Caco-2 (cell line): ENCODE measurements at regions not wholly inside any gene's neighbourhood (a gene's known extent, or its start where the extent isn't known, plus 50 kb on each side); places are given as distances from the start of the nearest gene placed in this dataset.

Experiments
- BruUV-seq: library from RNA; stranded (reverse); fragments of 400-500 nt; replicated peaks from 2 replicates; lab custom pipeline; 2021; lab: Mats Ljungman, UMichigan
- CTCF ChIA-PET: fragments of 300-600 bp; sonication (Branson Sonifier 250); formaldehyde crosslinking; loops from one replicate; lab custom pipeline; 2022; ENCODE audit warnings: antibody characterized with exemption; lab: Charles Lee
- POLR2A ChIA-PET: fragments of 300-600 bp; sonication (Branson Sonifier 250); formaldehyde crosslinking; loops from one replicate; lab custom pipeline; 2022; ENCODE audit warnings: antibody characterized with exemption; lab: Charles Lee
- DNase-seq, 2 experiments: peaks; one replicate each; pipeline versions ENCODE4 v3.0.0 to v3.0.0-alpha.2; 2020 to 2022
- H3K27me3 ChIP-seq: replicated peaks from 2 replicates; pipeline ENCODE4 v1.6.0; 2011; ENCODE audit warnings: low read length; ENCODE audit not compliant: control insufficient read depth, insufficient read depth
- H3K36me3 ChIP-seq: 2 replicates; pipeline ENCODE4 v1.5.1; 2011; ENCODE audit warnings: low read length; ENCODE audit not compliant: control insufficient read depth, insufficient read depth
- H3K4me1 ChIP-seq: fragments of 250-450 bp; sonication (Bioruptor Pico); 2 replicates; pipeline ENCODE4 v1.5.1; 2020; ENCODE audit warnings: mild to moderate bottlenecking
- H3K4me3 ChIP-seq: 2 replicates; pipeline ENCODE4 v1.5.1; 2011; ENCODE audit warnings: low read depth, mild to moderate bottlenecking, control low read depth, low read length
- H3K9me3 ChIP-seq: fragments of 250-450 bp; sonication (Bioruptor Pico); 2 replicates; pipeline ENCODE4 v1.5.1; 2020; ENCODE audit warnings: mild to moderate bottlenecking, moderate library complexity
- H3K27ac Mint-ChIP-seq: one replicate; pipeline ENCODE4 v1.8.0; 2022; ENCODE audit warnings: mixed read lengths; ENCODE audit not compliant: unreplicated experiment
- H3K27me3 Mint-ChIP-seq: one replicate; pipeline ENCODE4 v1.8.0; 2022; ENCODE audit warnings: mixed read lengths; ENCODE audit not compliant: insufficient read depth, unreplicated experiment
- H3K36me3 Mint-ChIP-seq: one replicate; pipeline ENCODE4 v1.8.0; 2022; ENCODE audit warnings: mild to moderate bottlenecking, mixed read lengths; ENCODE audit not compliant: insufficient read depth, unreplicated experiment
- H3K4me1 Mint-ChIP-seq: one replicate; pipeline ENCODE4 v1.8.0; 2022; ENCODE audit warnings: low read depth, mixed read lengths; ENCODE audit not compliant: unreplicated experiment
- H3K4me3 Mint-ChIP-seq: one replicate; pipeline ENCODE4 v1.8.0; 2022; ENCODE audit warnings: mild to moderate bottlenecking, moderate library complexity, mixed read lengths; ENCODE audit not compliant: unreplicated experiment
- H3K9me3 Mint-ChIP-seq: one replicate; pipeline ENCODE4 v1.8.0; 2022; ENCODE audit warnings: mixed read lengths; ENCODE audit not compliant: unreplicated experiment
- CTCF ChIP-seq, 2 experiments: fragments of 200-600 bp in 1 of 2; IDR thresholded peaks; 1 replicate in 1 of 2; 2 replicates in 1 of 2; pipeline versions ENCODE4 v1.5.1 to v1.8.0; 2011 to 2022; ENCODE audit warnings: antibody characterized with exemption in 1 of 2, control low read depth in 1 of 2, inconsistent platforms in 1 of 2, low read depth in 1 of 2, low read length in 1 of 2, mild to moderate bottlenecking in 1 of 2, moderate library complexity in 1 of 2; ENCODE audit not compliant: insufficient read depth in 1 of 2, severe bottlenecking in 1 of 2, unreplicated experiment in 1 of 2
- intact Hi-C: fragments of 100-400 bp; cut with micrococcal nuclease; formaldehyde crosslinking; loops from one replicate; pipeline ENCODE4 v1.10.0; 2022; ENCODE audit not compliant: unreplicated experiment

GRCh38 chr6:170022827-170023619 lies 267.9 kb downstream of the DLL1 start:
- ChIA-PET POLR2A (no interaction called here), CTCF (no interaction called here)
- intact Hi-C loops, result no loop called here
- no peaks in the 10 kb centered on the region for H3K36me3 Mint-ChIP-seq
- H3K4me3 Mint-ChIP-seq, result no peak overlapping the region
- DNase-seq, result no peak
- H3K27me3 Mint-ChIP-seq, result no peaks in the 10 kb centered on the region
- Histone ChIP-seq H3K36me3 (no peaks in the 10 kb centered on the region), H3K4me1 (peaks cover 32% of the 10 kb centered on the region), H3K27me3 (no peaks in the 10 kb centered on the region), H3K4me3 (no peak overlapping the region), H3K9me3 (no peaks in the 10 kb centered on the region)
- H3K4me1 Mint-ChIP-seq, result peaks cover 15% of the 10 kb centered on the region
- BruUV-seq, result no TSS peak
- no peak overlapping the region for H3K27ac Mint-ChIP-seq
- no peak for TF ChIP-seq CTCF (IDR thresholded peaks at IDR 0.05; ENCODE audit: insufficient read depth in 1 of 2, low read depth in 1 of 2, low read length in 1 of 2, severe bottlenecking in 1 of 2, unreplicated experiment in 1 of 2)
- peaks cover 7% of the 10 kb centered on the region for H3K9me3 Mint-ChIP-seq

- no peaks in the 10 kb centered on the region for H3K9me3 ChIP-seq
- no peaks in the 10 kb centered on the region for H3K27me3 ChIP-seq
- TF ChIP-seq CTCF (IDR thresholded peaks at IDR 0.05; ENCODE audit: insufficient read depth in 1 of 2, low read depth in 1 of 2, low read length in 1 of 2, severe bottlenecking in 1 of 2, unreplicated experiment in 1 of 2), result no peak
- H3K4me3 Mint-ChIP-seq, result no peak overlapping the region
- no peak for DNase-seq
- no peaks in the 10 kb centered on the region for H3K36me3 Mint-ChIP-seq
- H3K9me3 Mint-ChIP-seq, result peaks cover under 1% of the 10 kb centered on the region
- no peaks in the 10 kb centered on the region for H3K27me3 Mint-ChIP-seq
- H3K36me3 ChIP-seq, result no peaks in the 10 kb centered on the region
- ChIA-PET POLR2A (no interaction called here), CTCF (no interaction called here)
- no peak overlapping the region for H3K4me3 ChIP-seq
- no TSS peak for BruUV-seq
- H3K27ac Mint-ChIP-seq, result no peak overlapping the region
- peaks cover 28% of the 10 kb centered on the region for H3K4me1 ChIP-seq
- intact Hi-C loops, result no loop called here
- peaks cover 8% of the 10 kb centered on the region for H3K4me1 Mint-ChIP-seq
Observed at GRCh38 chr6:170022291-170022722, 268.6 kb downstream of the DLL1 start.

GRCh38 chr6:170021579-170021978 lies 269.3 kb downstream of the DLL1 start:
- no peak for DNase-seq
- Histone ChIP-seq H3K4me1 (peaks cover 20% of the 10 kb centered on the region), H3K9me3 (no peaks in the 10 kb centered on the region), H3K4me3 (no peak overlapping the region), H3K27me3 (no peaks in the 10 kb centered on the region), H3K36me3 (no peaks in the 10 kb centered on the region)
- Mint-ChIP-seq H3K9me3 (no peaks in the 10 kb centered on the region), H3K27me3 (no peaks in the 10 kb centered on the region), H3K36me3 (no peaks in the 10 kb centered on the region), H3K4me1 (peaks cover 6% of the 10 kb centered on the region), H3K27ac (no peak overlapping the region), H3K4me3 (no peak overlapping the region)
- ChIA-PET CTCF (no interaction called here), POLR2A (no interaction called here)
- intact Hi-C loops, result no loop called here
- no TSS peak for BruUV-seq
- no peak for TF ChIP-seq CTCF (IDR thresholded peaks at IDR 0.05; ENCODE audit: insufficient read depth in 1 of 2, low read depth in 1 of 2, low read length in 1 of 2, severe bottlenecking in 1 of 2, unreplicated experiment in 1 of 2)
